OCI-LY7 (cell line): ENCODE measurements at regions not wholly inside any gene's neighbourhood (a gene's known extent, or its start where the extent isn't known, plus 50 kb on each side); places are given as distances from the start of the nearest gene placed in this dataset.

Experiments
- BruUV-seq: library from RNA; stranded (reverse); fragments of 400-500 nt; replicated peaks from 2 replicates; lab custom pipeline; 2021; lab: Mats Ljungman, UMichigan
- CTCF ChIA-PET: fragments of 300-600 bp; sonication (Branson Sonifier 250); formaldehyde crosslinking; loops from one replicate; lab custom pipeline; 2022; ENCODE audit warnings: antibody characterized with exemption; ENCODE audit not compliant: unreplicated experiment; lab: Charles Lee
- POLR2A ChIA-PET: fragments of 300-600 bp; sonication (Branson Sonifier 250); formaldehyde crosslinking; loops from one replicate; lab custom pipeline; 2022; ENCODE audit warnings: antibody characterized with exemption; lab: Charles Lee
- DNase-seq: peaks from one replicate; pipeline ENCODE4 v3.0.0-alpha.2; 2015; ENCODE audit warnings: low spot score
- H2AFZ ChIP-seq: fragments of 200-600 bp; sonication (generic), shearing (Covaris generic); 2 replicates; pipeline ENCODE4 v1.6.1; 2014; ENCODE audit warnings: mild to moderate bottlenecking, antibody characterized with exemption, low read length, moderate library complexity
- H3K27ac ChIP-seq: fragments of 200-600 bp; sonication (generic); 2 replicates; pipeline ENCODE4 v1.5.1; 2014; ENCODE audit warnings: mixed run types, low read depth, mild to moderate bottlenecking, moderate library complexity, low read length, inconsistent platforms; ENCODE audit not compliant: poor library complexity, severe bottlenecking
- H3K36me3 ChIP-seq: fragments of 200-600 bp; sonication (generic); 2 replicates; pipeline ENCODE4 v1.6.1; 2014; ENCODE audit warnings: mild to moderate bottlenecking, antibody characterized with exemption, low read length, moderate library complexity, mixed read lengths; ENCODE audit not compliant: insufficient read depth
- H3K4me1 ChIP-seq: fragments of 200-600 bp; sonication (generic); 2 replicates; pipeline ENCODE4 v1.5.1; 2014; ENCODE audit warnings: mild to moderate bottlenecking, low read length; ENCODE audit not compliant: insufficient read depth, poor library complexity, severe bottlenecking
- H3K4me2 ChIP-seq: fragments of 200-600 bp; sonication (generic); 2 replicates; pipeline ENCODE4 v1.6.1; 2014; ENCODE audit warnings: mild to moderate bottlenecking, low read length
- H3K4me3 ChIP-seq: fragments of 200-600 bp; sonication (generic); 2 replicates; pipeline ENCODE4 v1.5.1; 2014; ENCODE audit warnings: mild to moderate bottlenecking, low read depth, low read length; ENCODE audit not compliant: poor library complexity, severe bottlenecking
- H3K79me2 ChIP-seq: fragments of 200-600 bp; sonication (generic); 2 replicates; pipeline ENCODE4 v1.6.1; 2016; ENCODE audit warnings: low read depth, mild to moderate bottlenecking, low read length, moderate library complexity, mixed read lengths; ENCODE audit not compliant: insufficient read depth
- H3K9me2 ChIP-seq: fragments of 200-600 bp; sonication (generic); 2 replicates; pipeline ENCODE4 v1.6.1; 2016; ENCODE audit warnings: mild to moderate bottlenecking, low read length, mixed read lengths; ENCODE audit not compliant: insufficient read depth
- H3K9me3 ChIP-seq: fragments of 200-600 bp; sonication (generic); 2 replicates; pipeline ENCODE4 v1.6.1; 2014; ENCODE audit warnings: mild to moderate bottlenecking, mixed run types, low read length, mixed read lengths
- H4K20me1 ChIP-seq: fragments of 200-600 bp; sonication (generic); 2 replicates; pipeline ENCODE4 v1.6.1; 2014; ENCODE audit warnings: mild to moderate bottlenecking, antibody characterized with exemption, low read length, moderate library complexity, mixed read lengths; ENCODE audit not compliant: insufficient read depth
- EZH2phosphoT487 ChIP-seq: fragments of 200-600 bp; sonication (generic); IDR thresholded peaks from 2 replicates; pipeline ENCODE4 v1.6.1; 2018; ENCODE audit warnings: low read depth, borderline replicate concordance, mild to moderate bottlenecking, mixed run types, antibody characterized with exemption, low read length, moderate library complexity, mixed read lengths
- intact Hi-C: fragments of 100-400 bp; cut with micrococcal nuclease; formaldehyde crosslinking; loops from one replicate; pipeline ENCODE4 v1.10.0; 2022; ENCODE audit not compliant: unreplicated experiment
- TF ChIP-seq, protein P1 (sequence below): fragments of 200-600 bp; sonication (generic); conservative IDR thresholded peaks from 2 replicates; pipeline ENCODE4 v1.5.1; 2014; ENCODE audit warnings: mild to moderate bottlenecking, antibody characterized with exemption, low read length, moderate library complexity, mixed read lengths

- Histone ChIP-seq H3K79me2 (no peaks in the 10 kb centered on the region), H3K9me3 (no peaks in the 10 kb centered on the region), H3K27ac (no peak overlapping the region), H3K4me3 (no peak overlapping the region), H3K9me2 (no peaks in the 10 kb centered on the region), H2AFZ (no peak overlapping the region), H4K20me1 (no peaks in the 10 kb centered on the region), H3K4me2 (no peak overlapping the region), H3K36me3 (no peaks in the 10 kb centered on the region), H3K4me1 (no peaks in the 10 kb centered on the region)
- ChIA-PET POLR2A (interaction anchor here (0.7 kb wide), 1 partner anchor 20 kb away, joined by 3 read pairs; no protein-coding TSS in a partner anchor), CTCF (no interaction called here)
- TF ChIP-seq, protein P1, sequence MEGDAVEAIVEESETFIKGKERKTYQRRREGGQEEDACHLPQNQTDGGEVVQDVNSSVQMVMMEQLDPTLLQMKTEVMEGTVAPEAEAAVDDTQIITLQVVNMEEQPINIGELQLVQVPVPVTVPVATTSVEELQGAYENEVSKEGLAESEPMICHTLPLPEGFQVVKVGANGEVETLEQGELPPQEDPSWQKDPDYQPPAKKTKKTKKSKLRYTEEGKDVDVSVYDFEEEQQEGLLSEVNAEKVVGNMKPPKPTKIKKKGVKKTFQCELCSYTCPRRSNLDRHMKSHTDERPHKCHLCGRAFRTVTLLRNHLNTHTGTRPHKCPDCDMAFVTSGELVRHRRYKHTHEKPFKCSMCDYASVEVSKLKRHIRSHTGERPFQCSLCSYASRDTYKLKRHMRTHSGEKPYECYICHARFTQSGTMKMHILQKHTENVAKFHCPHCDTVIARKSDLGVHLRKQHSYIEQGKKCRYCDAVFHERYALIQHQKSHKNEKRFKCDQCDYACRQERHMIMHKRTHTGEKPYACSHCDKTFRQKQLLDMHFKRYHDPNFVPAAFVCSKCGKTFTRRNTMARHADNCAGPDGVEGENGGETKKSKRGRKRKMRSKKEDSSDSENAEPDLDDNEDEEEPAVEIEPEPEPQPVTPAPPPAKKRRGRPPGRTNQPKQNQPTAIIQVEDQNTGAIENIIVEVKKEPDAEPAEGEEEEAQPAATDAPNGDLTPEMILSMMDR, result no peak
- no peak for TF ChIP-seq EZH2phosphoT487
- no peak for DNase-seq
- BruUV-seq, result no TSS peak
- intact Hi-C loops, result no loop called here
Measured at GRCh38 chr5:130520211-130520610, 615.9 kb downstream of the CHSY3 start.

GRCh38 chr5:130514984-130515690 lies 610.9 kb downstream of the CHSY3 start:
- Histone ChIP-seq H3K9me3 (no peaks in the 10 kb centered on the region), H3K4me1 (no peaks in the 10 kb centered on the region), H3K4me3 (no peak overlapping the region), H3K27ac (no peak overlapping the region), H2AFZ (no peak overlapping the region), H3K36me3 (no peaks in the 10 kb centered on the region), H4K20me1 (no peaks in the 10 kb centered on the region), H3K9me2 (no peaks in the 10 kb centered on the region), H3K4me2 (no peak overlapping the region), H3K79me2 (no peaks in the 10 kb centered on the region)
- DNase-seq, result no peak
- intact Hi-C loops, result no loop called here
- ChIA-PET CTCF (no interaction called here), POLR2A (no interaction called here)
- TF ChIP-seq EZH2phosphoT487, result no peak
- TF ChIP-seq, protein P1, result no peak
- BruUV-seq, result no TSS peak

GRCh38 chr5:130502702-130503101 lies 598.4 kb downstream of the CHSY3 start:
- BruUV-seq, result no TSS peak
- Histone ChIP-seq H3K9me3 (no peaks in the 10 kb centered on the region), H3K27ac (no peak overlapping the region), H3K36me3 (no peaks in the 10 kb centered on the region), H3K9me2 (no peaks in the 10 kb centered on the region), H3K4me2 (no peak overlapping the region), H4K20me1 (no peaks in the 10 kb centered on the region), H3K4me1 (no peaks in the 10 kb centered on the region), H3K79me2 (no peaks in the 10 kb centered on the region), H2AFZ (no peak overlapping the region), H3K4me3 (no peak overlapping the region)
- CTCF ChIA-PET, result no interaction called here
- DNase-seq, result no peak
- TF ChIP-seq, protein P1, result no peak
- TF ChIP-seq EZH2phosphoT487, result no peak
- intact Hi-C loops, result no loop called here
- POLR2A ChIA-PET, result no interaction called here
